ENCODE measurements at regions not wholly inside any gene's neighbourhood (a gene's known extent, or its start where the extent isn't known, plus 50 kb on each side); places are given as distances from the start of the nearest gene placed in this dataset.

- DNase-seq (ENCODE audit: low read depth) = peak; percentile 21
Observed at GRCh38 chr1:60129911-60130310, 56.3 kb upstream of the C1orf87 start.

GRCh38 chr1:60126723-60127122 is 53.2 kb upstream of the C1orf87 start:
- peak; percentile 21 for DNase-seq (ENCODE audit: low read depth)
